NOMO-1 (cell line): ENCODE measurements at regions not wholly inside any gene's neighbourhood (a gene's known extent, or its start where the extent isn't known, plus 50 kb on each side); places are given as distances from the start of the nearest gene placed in this dataset.

Experiments used
- DNase-seq, 2 experiments: peaks; one replicate each; lab custom pipeline; 2025; ENCODE audit not compliant: unreplicated experiment in 2 of 2; lab: John Stamatoyannopoulos, UW

DNA sequence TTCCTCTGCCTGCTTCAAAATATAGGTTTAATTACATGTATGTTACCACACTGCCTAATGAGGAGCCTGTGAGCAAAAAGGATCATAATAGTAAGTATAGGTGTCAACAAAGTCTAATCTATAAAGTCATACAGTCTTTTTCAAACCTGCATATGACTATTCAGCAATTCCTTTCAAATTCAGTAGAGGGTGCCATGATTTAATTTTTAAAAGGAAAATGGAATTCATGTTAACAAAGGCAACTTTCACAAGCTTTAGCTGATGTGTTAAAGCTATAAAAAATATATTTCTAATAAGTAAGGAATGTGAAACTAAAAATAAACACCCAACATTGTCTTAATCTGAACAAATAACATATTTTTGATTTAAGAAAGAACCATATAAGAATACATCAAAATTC is 52.1 kb downstream of the MPP7 start:
- no peak for DNase-seq

DNA sequence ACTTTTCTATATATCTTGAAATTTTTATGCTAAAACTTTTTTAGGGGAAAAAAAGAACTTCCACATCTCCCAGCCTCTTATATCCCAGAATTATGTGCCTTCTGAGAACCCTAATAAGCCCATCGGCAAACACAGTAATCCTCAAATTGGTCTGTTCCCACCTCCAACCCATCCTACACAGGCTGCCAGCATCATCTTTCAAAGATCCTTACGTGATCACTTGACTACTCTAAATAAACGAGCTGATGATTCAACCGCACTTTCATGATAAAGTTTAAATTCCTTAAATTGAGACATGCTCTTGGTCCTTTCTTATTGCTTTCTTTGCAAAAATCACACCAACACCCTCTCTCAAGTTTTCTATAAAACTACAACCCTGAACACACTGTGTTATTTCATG is 52.5 kb downstream of the MPP7 start:
- no peak for DNase-seq

DNA sequence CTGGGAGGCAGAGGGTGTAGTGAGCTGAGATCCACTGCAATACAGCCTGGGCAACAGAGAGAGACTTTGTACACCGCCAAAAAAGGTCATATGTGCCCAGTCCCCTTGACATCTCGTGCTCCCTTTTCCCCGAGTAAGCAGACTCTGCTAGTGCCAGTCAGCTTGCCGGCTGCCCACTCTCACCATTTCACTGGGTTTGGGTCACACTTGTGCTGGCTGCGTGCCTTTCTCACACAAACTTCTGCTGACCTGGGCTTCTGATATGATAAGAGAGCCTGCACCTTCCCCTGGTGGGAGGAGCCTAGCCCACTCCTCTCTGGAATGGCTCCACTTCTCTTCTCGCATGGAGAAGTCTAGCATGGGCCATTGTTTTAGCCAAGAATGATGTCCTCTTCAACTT is 53.4 kb downstream of the MPP7 start:
- no peak for DNase-seq

- DNase-seq: peak; percentile 74 to 75
Measured at GRCh38 chr10:28248092-28248491, 54.8 kb downstream of the MPP7 start.

GRCh38 chr10:28246023-28246422 is 56.8 kb downstream of the MPP7 start:
- no peak for DNase-seq

DNA sequence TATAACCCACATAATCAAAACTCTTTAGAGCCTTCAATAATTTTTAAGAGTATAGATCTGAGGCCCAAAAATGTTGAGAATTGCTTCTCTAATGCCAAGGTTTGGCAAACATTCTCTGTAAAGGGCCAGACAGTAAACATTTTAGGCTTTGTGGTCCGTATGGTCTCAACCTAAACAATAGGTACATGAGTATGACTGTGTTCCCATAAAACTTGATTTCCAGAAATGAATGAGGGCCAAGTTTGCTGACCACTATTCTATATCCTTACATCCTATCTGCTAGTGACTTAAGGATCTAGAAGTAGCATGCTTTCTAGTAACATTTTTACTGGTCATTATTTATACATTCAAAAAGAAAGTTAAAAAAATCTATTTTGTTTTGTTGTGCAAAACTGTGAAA is 58.9 kb downstream of the MPP7 start:
- no peak for DNase-seq

- peak in 1 of 2 experiments; percentile 62 for DNase-seq
Measured at GRCh38 chr10:28242555-28243204, 60.2 kb downstream of the MPP7 start.

DNA sequence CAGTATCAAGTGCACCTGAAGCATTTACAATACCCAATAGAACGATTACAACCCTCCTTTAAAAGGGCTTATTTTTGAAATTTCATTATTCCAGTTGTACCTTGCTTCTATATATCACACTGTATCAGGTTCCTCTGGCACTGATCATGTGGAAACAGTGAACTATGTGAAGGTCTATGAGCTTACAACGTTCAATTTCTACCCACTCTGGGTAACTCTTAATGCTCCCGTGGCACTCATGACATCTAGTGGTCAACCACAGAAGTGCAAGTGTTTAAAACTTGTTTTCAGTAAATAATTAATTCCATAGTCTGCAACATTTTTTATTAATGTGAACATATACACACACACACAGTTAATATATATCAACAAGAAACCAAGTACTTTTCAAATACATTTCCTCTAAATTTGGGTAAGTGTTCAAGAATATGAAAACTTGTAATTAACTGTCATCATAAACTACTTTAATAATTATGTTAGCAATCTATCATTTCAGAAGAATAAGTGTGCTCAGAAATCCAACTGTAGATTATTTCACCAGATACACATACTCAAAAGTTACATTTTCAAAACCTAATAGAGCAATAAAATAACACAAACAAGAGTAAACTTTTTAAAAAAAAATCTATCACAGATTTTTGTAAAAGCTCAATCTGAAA is 61.0 kb downstream of the MPP7 start:
- peak in 1 of 2 experiments; percentile 59 for DNase-seq

- DNase-seq: no peak
Measured at GRCh38 chr10:28240400-28240799, 62.5 kb downstream of the MPP7 start.

GRCh38 chr10:28236591-28236990 is 66.3 kb downstream of the MPP7 start:
- no peak for DNase-seq

DNA sequence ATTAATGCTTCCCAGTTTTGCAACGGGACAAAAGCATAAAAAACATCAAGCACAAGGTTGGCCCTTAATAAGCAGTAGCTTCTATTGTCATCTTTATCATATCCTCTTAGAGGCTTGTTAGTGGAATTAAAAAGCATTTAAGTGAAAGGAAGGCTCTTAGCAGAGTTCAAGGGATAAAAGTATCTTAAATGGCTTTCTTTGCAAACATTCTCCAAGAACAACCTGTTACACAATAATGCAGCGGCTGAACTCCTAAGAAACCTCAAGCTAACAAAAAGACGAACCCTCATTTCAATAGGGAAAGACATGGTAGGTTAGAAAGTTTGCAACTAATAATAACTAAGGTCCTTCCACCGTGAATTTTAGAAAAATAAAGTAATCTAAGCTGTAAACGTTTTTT is 82.1 kb downstream of the MPP7 start:
- no peak for DNase-seq

DNA sequence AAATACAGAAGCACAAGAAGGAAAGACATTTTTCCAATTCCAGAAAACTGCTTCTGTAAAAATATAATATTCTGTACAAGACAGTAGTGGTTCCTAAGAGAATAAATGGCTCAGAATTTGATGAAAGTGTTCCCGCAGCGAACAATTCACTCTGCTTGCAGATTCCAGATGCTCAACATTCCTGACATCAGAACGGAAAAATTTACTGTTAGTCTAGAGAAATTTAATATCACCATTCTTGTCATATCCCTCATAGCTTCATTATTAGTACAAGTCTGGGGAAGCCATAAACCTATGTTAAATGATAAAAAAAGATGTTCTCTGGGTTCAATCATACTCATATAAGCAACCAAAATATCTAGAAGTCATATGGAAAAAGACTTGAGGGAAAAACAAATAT is 83.6 kb downstream of the MPP7 start:
- no peak for DNase-seq

DNA sequence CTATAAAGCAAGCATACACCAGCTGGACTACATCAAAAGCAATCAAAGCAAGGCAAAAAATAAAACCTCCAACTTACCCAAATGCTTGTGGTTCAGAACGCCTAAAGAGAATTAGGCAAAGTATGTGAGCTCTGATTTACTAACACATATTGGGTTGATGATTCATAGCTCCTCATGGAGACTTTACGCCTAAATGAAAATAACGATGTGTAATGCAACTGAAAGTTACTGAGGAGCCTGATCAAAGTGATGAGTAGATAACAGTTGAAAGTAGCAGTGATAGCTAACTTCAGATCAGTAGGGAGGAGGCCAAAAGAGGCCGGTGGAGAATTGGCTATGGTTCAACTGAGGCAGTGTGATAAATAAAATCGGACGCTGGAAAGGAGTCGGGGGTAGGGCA is 85.0 kb downstream of the MPP7 start:
- no peak for DNase-seq

GRCh38 chr10:28215930-28216329 is 86.9 kb downstream of the MPP7 start:
- no peak for DNase-seq

GRCh38 chr10:28214219-28214618 is 88.6 kb downstream of the MPP7 start:
- DNase-seq: no peak

DNA sequence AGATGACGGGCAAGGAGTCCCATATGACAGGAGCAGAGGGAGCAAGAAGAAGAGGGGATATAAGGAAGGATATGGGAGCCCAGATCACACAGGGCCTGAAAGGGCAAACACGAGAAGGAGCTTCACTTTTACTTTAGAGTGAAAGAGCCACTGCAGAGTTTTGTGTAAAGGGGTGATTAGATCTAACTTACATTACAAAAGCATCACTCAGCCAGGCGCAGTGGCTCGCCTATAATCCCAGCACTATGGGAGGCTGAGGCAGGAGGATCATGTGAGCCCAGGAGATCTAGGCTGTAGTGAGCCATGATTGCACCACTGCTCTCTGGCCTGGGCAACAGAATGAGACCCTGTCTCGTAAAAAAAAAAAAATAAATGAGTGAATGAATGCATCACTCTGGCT is 91.1 kb downstream of the MPP7 start:
- no peak for DNase-seq

- no peak for DNase-seq
Measured at GRCh38 chr10:28207799-28208198, 95.1 kb downstream of the MPP7 start.

DNA sequence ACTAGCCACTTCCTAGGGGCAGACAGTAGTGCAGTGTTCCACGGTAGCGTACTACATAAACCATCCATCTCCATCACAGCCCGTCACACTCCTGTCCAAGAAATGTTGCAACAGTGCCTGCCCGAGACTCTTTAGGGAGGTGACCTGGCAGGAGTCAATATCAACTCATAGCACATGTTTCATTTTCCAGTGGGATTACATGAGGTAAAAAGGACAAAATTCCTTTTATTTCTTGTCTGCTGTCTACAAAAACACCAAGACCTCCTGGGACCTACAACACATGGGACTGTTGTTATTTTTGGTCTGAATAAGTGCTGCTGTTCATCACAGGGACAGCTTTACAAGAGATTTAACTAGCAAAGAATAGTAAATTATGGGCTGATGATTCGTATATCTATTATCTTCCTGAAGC is 99.9 kb downstream of the MPP7 start:
- no peak for DNase-seq

- no peak for DNase-seq
Measured at GRCh38 chr10:28201410-28202400, 101.2 kb downstream of the MPP7 start.

DNA sequence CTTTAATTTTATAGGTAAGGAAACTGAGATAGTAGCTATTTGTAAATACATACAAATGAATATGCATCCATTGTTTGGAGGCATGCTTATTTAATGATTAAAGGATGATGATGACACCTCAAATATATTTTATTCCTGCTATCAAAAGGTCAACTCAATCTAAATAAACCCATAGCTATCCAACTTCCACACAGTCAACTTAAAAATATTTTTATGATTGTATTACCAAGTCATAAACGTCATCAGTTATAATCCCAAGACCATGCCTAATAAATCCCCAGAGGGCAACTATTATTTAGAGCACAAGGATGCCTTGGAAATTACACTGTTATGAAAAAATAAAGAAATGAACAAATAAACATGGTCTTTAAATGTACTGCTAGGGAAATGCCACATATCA is 102.1 kb downstream of the MPP7 start:
- DNase-seq: no peak

DNA sequence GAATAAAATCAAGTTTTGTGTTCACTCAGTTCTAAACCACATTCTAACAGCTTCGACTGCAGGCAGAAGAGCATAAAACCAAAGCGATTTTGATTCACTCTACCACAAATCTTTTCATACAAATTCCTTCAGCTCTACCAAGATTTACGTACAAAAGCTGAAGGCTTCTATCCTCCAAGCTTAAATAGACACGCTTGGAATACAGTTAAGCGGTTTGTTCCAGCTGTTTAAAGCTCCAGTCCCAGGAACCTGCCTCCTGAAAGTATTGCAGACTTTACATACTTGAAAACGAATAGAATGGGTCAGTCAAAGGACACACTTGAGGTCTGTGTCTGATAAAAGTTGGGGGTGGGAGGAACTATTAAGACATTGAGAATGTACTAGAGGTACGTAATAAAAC is 102.9 kb downstream of the MPP7 start:
- DNase-seq: no peak

GRCh38 chr10:28190196-28190595 is 112.7 kb downstream of the MPP7 start:
- DNase-seq: no peak
